Cardiac fibroblast (primary cell): ENCODE measurements at regions not wholly inside any gene's neighbourhood (a gene's known extent, or its start where the extent isn't known, plus 50 kb on each side); places are given as distances from the start of the nearest gene placed in this dataset.
A peak's percentile ranks its signal among the peaks of the same experiment; 100 is the strongest.
"Not testable (repeated sequence)": the region's sequence is repeated elsewhere in the genome, so short reads cannot be mapped to it uniquely, and the experiment has no call there.

ENCODE experiments used
- DNase-seq, 2 donors: peaks; one replicate each; pipeline versions ENCODE4 v3.0.0 to v3.0.0-alpha.2; 2010; ENCODE audit warnings: low read depth in 2 of 2
- H3K4me3 ChIP-seq, 2 donors: replicated peaks in 1 of 2; 1 replicate in 1 of 2; 2 replicates in 1 of 2; pipeline ENCODE4 v1.5.1; 2011; ENCODE audit warnings: low read depth in 2 of 2, low read length in 2 of 2, mild to moderate bottlenecking in 2 of 2, moderate library complexity in 1 of 2
- TF ChIP-seq, protein P1 (sequence below): IDR thresholded peaks from one replicate; pipeline ENCODE4 v1.5.1; 2011; ENCODE audit warnings: low read depth, mild to moderate bottlenecking, low read length, inconsistent platforms

- DNase-seq = no peak
- TF ChIP-seq, protein P1, sequence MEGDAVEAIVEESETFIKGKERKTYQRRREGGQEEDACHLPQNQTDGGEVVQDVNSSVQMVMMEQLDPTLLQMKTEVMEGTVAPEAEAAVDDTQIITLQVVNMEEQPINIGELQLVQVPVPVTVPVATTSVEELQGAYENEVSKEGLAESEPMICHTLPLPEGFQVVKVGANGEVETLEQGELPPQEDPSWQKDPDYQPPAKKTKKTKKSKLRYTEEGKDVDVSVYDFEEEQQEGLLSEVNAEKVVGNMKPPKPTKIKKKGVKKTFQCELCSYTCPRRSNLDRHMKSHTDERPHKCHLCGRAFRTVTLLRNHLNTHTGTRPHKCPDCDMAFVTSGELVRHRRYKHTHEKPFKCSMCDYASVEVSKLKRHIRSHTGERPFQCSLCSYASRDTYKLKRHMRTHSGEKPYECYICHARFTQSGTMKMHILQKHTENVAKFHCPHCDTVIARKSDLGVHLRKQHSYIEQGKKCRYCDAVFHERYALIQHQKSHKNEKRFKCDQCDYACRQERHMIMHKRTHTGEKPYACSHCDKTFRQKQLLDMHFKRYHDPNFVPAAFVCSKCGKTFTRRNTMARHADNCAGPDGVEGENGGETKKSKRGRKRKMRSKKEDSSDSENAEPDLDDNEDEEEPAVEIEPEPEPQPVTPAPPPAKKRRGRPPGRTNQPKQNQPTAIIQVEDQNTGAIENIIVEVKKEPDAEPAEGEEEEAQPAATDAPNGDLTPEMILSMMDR = no peak
- no peak overlapping the region for H3K4me3 ChIP-seq
Observed at GRCh38 chr2:185417111-185417510, 321.5 kb upstream of the FSIP2 start.

DNA sequence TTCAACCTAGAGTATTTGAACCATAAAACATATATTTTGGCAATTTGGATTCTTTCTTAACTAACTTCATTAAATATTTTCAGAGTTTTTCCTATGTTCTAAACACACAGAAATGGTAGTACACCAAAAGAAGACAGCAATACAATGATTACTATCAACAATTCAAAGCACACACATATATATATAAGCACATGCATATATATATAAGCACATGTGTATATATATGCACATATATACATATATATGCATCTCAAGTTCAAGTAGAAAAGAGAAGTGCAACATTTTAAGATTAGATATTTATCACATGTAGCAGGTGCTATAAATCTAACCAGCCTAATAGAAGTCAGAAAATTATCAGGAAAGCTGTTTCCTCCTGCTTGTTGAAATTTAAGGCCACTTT, 320.9 kb upstream of the FSIP2 start:
- no peak for DNase-seq
- TF ChIP-seq, protein P1 = no peak
- no peak overlapping the region for H3K4me3 ChIP-seq

- peak overlapping the region in 1 of 2 donors; percentile 14 for H3K4me3 ChIP-seq
- DNase-seq = not testable (repeated sequence)
Observed at GRCh38 chr2:185424958-185425629, 313.5 kb upstream of the FSIP2 start.

GRCh38 chr2:185428000-185428399, 310.6 kb upstream of the FSIP2 start:
- no peak for DNase-seq
- H3K4me3 ChIP-seq = no peak overlapping the region

DNA sequence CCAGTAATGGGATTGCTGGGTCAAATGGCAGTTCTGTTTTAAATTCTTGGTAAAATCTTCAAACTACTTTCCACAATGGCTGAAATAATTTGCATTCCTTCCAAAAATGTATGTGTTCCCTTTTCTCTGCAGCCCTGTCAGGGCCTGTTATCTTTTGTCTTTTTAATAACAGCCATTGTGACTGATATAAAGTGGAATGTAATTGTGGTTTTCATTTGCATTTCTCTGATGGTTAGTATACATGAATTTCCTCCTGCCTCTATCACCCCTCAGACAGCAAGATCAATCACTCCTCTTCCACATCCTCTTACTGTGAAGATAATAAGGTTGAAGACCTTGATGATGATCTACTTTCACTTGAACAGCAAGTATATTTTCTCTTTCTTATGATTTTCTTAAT, 304.8 kb upstream of the FSIP2 start:
- H3K4me3 ChIP-seq = no peak overlapping the region
- TF ChIP-seq, protein P1 = no peak
- DNase-seq = no peak

More at GRCh38 chr2:185428000-185428399, 310.6 kb upstream of the FSIP2 start:
- TF ChIP-seq, protein P1 = no peak

- no peak for DNase-seq
- H3K4me3 ChIP-seq = no peak overlapping the region
- TF ChIP-seq, protein P1 = no peak
Observed at GRCh38 chr2:185436787-185437372, 301.7 kb upstream of the FSIP2 start.

GRCh38 chr2:185441486-185442005, 297.1 kb upstream of the FSIP2 start:
- H3K4me3 ChIP-seq = no peak overlapping the region
- TF ChIP-seq, protein P1 = no peak
- no peak for DNase-seq
